ENCODE measurements at regions not wholly inside any gene's neighbourhood (a gene's known extent, or its start where the extent isn't known, plus 50 kb on each side); places are given as distances from the start of the nearest gene placed in this dataset.
A peak's percentile ranks its signal among the peaks of the same experiment; 100 is the strongest.
"Not testable (repeated sequence)": the region's sequence is repeated elsewhere in the genome, so short reads cannot be mapped to it uniquely, and the experiment has no call there.

DNA sequence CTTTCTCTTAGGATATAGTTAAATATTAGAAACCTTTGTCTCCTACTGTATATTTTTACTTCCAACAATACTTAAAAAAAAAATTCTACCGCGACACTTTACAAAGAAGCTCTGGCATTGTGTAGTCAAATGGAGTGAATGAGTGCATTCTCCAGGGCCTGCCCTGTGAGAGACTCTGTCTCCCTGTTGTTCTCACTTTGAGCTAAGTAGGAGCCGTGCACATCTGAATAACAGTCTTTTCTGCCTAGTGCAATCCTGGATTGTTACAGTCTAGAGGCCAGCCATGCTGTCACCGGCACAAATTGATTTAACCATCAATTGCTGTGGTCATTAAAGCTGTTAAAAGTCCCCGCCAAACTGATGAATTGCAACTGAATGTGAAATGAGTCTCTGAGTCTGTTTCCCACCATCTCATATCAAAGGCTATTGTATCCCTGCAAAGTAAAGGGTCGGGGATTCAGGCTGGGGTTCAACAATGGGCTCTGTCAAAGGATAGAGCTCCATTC is 156.0 kb downstream of the RFPL4B start:
- DNase-seq (ENCODE audit: low read depth in 2 of 3, low spot score in 2 of 3): no peak

DNA sequence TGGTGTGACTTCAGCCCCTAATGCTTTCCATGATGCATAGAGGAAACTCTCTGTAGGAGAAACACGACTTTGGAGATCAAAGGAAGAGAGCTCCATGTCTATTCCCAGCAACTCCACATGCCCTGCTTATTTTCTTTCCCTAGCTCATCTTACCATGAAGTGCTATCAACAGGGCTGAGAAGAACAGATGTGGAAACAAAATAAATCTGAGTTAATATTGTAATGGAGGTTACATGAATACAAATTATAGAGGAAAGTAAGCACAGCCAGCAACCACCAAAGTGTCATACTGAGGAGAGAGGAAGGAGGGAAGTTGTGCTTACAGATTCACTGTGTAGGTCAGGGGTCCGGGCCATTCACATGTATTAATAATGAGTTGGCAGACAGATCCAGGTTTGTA is 157.5 kb downstream of the RFPL4B start:
- DNase-seq (ENCODE audit: low read depth in 2 of 3, low spot score in 2 of 3): no peak

DNA sequence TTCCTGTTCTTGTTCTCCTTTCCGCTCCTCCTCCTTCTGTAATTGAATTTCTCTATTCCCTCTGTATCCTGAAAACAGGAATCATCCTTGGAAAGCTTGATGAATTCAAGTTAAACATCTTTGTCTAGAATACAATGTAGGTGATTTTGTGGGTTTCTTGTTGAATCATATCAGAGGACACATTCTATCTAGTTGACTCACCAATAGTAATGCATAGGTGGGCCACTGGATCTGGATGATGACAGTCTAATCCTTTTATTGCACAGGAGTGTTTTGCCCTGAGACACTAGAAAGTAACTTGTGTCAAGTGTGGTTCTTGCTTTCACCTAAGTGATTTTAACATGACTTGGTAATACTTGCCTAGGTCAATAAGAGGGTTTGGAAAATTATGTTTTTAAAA is 164.3 kb downstream of the RFPL4B start:
- no peak for DNase-seq (ENCODE audit: low read depth in 2 of 3, low spot score in 2 of 3)

DNA sequence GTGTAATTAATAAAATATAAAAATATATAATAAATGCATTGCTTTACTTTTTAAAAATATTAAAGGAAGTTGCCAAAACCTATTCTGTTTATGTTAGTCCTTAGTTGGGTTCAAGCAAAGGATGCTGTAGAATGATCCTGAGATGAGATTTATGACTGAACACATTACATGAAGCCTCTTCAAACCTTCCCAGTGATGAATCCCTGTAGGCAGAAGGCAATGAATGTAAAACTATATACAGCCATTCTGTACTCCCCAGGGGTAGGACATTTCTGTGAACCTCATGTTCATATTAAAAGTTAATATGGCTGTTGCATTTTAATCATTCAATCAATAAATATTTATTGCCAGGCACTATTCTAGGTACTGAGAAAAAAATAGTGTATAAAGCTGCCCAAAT is 166.0 kb downstream of the RFPL4B start:
- DNase-seq (ENCODE audit: low read depth in 2 of 3, low spot score in 2 of 3): no peak

DNA sequence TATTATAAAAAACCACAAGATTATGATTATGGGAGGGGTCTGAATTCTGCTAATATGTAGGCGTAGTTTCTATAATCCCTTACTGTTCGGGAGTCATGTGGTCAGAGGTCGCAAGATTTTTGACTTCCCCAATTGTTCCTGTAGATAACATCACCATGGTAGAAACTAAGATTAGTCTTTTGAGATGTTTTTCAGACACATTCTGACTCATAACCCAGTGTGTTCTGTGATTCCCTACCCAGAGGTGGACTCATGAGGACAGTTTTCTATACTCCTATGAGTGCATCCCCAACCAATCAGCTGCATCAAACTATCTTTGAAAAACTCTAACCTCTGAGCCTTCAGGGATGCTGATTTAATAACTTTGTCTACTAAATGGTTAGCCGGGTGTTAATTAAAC is 175.5 kb downstream of the RFPL4B start:
- peak in 2 of 3 donors; percentile 1 to 36 for DNase-seq (ENCODE audit: low read depth in 2 of 3, low spot score in 2 of 3)

DNA sequence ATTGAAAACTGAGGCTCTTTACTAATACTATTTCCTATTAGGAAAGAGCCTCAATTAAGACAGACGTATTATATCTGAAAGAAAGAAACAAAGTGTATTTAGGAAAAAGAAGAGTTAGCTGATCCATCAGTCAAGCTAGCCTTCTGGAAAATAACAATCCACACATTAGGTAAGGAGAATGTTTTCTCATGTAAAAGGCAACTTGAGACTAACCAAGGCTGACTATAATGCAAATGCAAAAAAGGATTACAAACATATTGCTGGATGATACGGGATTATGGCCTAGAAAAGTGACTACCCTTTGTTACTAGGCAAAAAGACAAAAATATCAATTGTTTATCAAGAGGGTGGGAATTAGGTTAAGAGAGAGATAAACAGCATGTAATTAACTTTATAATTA is 176.9 kb downstream of the RFPL4B start:
- no peak for DNase-seq (ENCODE audit: low read depth in 2 of 3, low spot score in 2 of 3)

DNA sequence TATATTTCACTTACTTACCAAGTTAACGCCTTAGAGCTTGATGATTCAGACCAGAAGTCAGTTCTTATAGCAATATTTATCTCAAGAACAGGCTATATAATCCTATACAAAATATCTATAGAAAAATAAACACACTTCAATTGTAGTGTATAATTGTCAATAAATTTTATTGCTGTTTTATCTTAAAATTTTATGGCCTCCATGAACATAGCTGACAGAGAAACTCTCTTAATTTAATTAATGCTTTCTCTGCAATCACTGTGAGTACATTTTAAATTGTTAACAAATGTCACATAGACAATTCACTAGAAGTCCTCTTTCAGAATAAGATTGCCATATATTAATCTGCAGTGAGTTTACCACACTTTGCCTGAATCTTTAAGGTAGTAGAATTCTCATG is 178.6 kb downstream of the RFPL4B start:
- no peak for DNase-seq (ENCODE audit: low read depth in 2 of 3, low spot score in 2 of 3)

DNA sequence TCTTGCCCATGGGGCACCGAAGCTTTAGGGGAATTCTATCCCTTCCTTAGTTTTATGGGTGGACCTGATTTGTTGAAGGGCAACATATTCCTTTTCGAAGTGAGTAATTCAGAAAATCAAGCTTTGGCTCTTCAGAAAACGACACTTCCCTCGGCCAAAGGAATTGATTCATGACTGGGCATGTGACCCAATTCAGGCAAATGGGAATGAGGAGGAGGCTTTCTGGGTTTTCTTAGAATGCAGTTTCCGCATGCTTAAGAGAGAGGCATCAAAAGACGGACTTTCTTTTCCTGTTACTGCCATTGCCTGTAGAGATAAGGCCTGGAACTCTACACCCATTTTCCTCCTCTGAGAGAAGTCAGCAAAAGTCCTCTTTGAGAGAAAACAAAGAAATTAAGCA is 179.5 kb downstream of the RFPL4B start:
- DNase-seq (ENCODE audit: low read depth in 2 of 3, low spot score in 2 of 3): no peak

DNA sequence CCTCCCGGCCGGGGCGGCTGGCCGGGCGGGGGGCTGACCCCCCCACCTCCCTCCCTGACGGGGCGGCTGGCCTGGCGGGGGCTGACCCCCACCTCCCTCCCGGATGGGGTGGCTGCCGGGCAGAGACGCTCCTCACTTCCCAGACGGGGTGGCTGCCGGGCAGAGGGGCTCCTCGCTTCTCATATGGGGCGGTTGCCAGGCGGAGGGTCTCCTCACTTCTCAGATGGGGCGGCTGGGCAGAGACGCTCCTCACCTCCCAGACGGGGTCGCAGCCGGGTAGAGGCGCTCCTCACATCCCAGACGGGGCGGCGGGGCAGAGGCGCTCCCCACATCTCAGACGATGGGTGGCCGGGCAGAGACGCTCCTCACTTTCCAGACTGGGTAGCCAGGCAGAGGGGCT is 181.2 kb downstream of the RFPL4B start:
- DNase-seq (ENCODE audit: low read depth in 2 of 3, low spot score in 2 of 3): not testable (repeated sequence)

DNA sequence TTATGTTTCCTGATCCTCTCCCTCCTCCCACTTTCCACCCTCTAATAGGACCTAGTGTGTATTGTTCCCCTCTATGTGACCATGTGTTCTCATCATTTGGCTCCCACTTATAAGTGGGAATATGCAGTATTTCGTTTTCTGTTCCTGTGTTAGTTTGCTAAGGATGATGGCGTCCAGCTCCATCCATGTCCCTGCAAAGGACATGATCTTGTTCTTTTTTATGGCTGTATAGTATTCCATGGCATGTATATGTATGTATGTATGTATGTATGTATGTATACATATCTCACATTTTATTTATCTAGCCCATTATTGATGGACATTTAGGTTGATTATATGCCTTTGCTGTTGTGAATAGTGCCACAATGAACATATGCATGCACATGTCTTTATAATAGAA is 188.7 kb downstream of the RFPL4B start:
- no peak for DNase-seq (ENCODE audit: low read depth in 2 of 3, low spot score in 2 of 3)

DNA sequence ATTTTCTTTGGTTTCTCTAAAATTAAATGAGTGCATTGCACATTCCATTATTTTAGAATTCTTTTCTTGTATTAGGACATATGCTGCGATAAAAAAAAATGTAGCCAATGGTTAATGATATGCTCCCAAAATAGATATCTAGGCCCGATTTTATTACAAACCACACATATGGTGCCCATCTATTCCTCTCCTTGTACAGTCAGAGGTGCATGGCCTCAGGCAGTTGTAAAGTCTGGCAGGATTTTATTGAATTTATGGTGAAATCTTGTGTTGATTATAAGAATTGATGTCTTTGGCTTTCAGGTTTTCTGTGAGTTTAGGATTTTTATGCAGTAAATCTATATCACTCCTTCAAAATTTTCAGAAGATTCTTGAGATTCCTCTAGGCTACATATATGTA is 192.2 kb downstream of the RFPL4B start:
- no peak for DNase-seq (ENCODE audit: low read depth in 2 of 3, low spot score in 2 of 3)

DNA sequence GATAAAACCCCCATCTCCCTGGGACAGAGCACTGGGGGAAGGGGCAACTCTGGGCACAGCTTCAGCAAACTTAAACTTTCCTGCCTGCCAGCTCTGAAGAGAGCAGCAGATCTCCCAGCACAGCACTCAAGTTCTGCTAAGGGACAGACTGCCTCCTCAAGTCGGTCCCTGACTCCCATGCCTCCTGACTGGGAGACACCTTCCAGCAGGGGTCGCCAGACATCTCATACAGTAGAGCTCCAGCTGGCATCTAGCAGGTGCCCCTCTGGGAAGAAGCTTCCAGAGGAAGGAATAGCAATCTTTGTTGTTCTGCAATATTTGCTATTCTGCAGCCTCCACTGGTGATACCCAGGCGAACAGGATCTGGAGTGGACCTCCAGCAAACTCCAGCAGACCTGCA is 194.7 kb downstream of the RFPL4B start:
- not testable (repeated sequence) for DNase-seq (ENCODE audit: low read depth in 2 of 3, low spot score in 2 of 3)

DNA sequence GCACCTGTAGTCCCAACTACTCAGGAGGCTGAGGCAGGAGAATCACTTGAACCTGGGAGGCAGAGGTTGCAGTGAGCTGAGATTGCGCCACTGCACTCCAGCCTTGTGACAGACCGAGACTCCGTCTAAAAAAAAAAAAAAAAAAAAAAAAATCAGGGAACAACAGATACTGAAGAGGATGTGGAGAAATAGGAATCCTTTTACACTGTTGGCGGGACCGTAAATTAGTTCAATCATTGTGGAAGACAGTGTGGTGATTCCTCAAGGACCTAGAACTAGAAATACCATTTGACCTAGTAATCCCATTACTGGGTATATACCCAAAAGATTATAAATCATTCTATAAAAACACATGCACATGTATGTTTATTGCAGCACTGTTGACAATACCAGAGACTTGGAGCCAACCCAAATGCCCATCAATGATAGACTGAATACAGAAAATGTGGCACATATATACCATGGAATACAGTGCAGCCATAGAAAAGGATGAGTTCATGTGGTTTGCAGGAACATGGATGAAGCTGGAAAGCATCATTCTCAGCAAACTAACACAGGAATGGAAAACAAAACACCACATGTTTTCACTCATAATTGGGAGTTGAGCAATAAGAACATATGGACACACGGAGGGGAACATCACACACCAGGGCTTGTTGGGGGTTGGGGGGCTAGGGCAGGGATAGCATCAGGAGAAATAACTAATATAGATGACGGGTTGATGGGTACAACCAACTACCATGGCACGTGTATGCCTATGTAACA is 200.4 kb downstream of the RFPL4B start:
- DNase-seq (ENCODE audit: low read depth in 2 of 3, low spot score in 2 of 3): not testable (repeated sequence)

DNA sequence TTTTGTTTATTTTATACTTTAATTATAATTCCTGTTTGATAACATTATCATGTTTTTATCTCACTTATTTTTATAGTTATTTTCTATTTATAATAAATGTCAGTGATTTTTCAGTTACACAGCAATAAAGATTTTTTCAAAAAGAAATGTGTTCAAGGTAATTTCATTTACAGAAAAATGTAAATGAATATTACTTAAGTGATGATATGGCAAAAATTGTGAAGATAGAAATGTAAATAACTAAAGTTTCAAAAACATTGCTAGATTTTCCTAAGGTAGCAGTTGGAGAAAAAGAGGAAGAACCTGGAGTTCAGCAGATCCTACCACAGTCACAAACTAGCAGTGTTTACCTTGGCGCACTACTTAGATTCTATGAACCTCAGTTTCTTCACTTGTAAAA is 202.6 kb downstream of the RFPL4B start:
- DNase-seq (ENCODE audit: low read depth in 2 of 3, low spot score in 2 of 3): no peak

DNA sequence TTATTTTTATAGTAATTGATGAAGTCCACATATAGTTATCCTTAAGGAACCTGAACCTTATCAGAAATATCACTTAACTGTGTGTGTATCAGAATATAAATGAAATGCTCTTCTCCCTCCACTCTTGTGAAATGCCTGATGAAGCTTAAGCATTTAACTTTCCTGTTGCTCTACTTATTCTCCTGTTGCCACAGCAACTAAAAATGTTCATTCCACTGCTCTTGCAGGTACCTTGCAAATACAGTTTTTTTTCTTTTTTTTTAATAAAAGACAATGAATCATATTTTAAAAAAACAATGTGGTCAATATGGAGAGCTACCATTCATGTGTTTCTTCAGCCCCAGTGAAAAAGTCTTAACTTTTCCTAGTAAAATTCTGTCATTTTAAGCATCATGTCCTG is 210.3 kb downstream of the RFPL4B start:
- no peak for DNase-seq (ENCODE audit: low read depth in 2 of 3, low spot score in 2 of 3)

DNA sequence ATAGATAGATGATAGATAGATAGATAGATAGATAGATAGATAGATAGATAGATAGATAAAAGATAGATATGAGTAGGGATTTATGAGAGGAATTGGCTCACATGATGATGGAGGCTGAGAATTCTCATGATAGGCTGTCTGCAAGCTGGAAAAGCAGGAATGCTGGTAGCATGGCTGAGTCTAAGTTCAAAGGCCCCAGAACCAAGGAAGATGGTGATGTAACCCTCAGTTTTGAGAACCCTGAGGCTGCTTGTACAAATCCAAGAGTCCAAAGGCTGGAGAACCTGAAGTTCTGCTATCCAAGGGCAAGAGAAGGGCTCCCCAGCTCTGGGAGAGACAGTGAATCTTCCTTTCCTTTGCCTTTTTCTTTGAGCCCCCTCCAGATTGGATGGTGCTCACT is 210.8 kb downstream of the RFPL4B start:
- DNase-seq (ENCODE audit: low read depth in 2 of 3, low spot score in 2 of 3): no peak

DNA sequence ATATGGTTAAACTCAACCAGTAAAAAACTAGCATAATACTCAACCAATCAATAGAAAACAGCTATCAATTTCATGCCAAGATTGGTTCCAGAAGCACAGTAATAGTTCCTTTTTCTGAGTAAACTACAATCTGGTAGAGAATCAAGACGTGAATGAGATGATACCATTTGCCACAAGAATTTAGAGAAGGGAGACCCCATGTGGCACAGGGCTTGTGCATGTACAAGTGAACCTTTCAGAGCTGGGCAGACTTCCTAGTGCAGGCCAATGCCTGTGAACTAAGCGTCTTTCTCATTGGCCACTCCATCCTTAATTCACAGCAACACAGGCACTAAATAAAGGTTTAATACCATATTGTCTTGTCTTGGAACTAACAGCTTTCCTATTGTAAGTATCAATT is 213.5 kb downstream of the RFPL4B start:
- DNase-seq (ENCODE audit: low read depth in 2 of 3, low spot score in 2 of 3): no peak

DNA sequence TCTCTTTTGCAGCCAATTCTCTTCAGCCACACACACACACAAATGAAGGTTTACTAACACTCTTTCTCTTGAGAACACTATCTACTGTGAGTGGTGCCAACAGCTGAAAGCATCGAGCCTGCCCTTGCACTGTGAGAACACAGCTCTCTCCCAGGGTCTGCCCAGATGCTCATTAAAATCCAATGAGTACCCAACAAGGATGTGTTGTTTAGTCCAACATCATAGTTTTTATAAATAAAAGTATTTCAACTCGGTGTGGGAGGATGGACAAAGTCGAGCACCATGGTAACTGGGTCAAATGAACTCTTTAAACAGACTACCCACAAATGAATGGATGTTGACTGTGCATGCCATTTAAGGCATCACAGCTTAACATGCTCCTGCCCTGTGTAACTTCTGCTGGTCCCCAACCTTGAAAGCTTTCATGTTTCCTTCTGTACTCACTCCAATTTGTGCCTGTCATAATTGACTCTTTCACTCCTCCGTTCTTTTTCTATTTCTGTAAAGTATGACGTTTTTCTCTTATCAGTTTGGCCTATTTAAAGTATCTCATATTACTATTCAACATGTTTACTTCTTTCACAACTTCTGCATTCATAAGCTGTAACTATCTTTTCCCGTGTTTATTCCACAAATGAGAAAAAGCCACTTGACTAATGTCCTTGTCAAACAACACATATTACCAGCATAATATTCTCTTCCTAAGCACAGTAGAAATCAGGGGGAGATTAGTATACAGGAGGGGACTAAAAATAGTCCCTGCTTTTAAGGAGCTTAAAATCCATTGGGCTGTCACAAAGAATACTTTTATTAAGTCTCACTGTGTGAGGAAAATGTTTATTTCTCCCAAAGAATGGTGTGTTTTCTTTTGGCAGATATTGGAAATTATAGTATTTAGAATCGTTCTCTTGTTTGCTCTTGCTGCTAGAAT is 215.4 kb downstream of the RFPL4B start:
- no peak for DNase-seq (ENCODE audit: low read depth in 2 of 3, low spot score in 2 of 3)

DNA sequence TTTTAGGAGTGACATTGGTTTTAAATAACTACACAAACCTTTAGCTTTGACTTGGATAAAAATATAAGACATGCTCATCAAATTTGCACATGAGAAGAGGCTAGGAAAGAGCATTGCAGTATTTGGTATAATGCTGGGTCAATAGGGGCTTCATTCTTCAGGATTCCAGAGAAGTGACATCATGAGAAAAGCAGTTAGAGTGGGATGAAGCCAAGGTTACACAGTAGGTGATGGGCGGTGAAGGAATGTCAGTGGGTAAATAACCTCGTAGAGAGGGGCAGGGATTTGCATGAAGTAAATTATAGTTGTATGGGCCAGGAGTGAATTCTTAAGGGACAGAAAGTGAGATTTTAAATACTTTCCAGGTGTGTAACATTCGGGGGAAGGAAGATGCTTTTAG is 216.2 kb downstream of the RFPL4B start:
- no peak for DNase-seq (ENCODE audit: low read depth in 2 of 3, low spot score in 2 of 3)

DNA sequence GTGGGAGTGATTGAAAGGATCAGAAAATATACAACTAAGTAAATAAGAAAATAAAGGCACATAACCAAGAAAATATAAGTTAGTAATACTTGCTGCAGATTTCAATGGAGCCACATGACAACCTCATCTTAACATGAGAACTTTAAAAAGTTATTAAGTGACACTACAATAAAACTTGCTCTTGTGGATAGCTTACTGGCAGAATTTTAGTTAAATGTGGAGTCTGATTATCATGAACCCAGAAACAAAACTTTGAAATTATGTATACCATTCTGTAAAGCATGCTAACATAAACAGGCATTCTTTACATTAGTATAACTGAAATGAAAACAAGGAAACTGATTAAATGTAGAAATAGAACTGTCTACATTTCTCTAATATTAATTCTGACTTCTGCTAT is 220.9 kb downstream of the RFPL4B start:
- DNase-seq (ENCODE audit: low read depth in 2 of 3, low spot score in 2 of 3): no peak

DNA sequence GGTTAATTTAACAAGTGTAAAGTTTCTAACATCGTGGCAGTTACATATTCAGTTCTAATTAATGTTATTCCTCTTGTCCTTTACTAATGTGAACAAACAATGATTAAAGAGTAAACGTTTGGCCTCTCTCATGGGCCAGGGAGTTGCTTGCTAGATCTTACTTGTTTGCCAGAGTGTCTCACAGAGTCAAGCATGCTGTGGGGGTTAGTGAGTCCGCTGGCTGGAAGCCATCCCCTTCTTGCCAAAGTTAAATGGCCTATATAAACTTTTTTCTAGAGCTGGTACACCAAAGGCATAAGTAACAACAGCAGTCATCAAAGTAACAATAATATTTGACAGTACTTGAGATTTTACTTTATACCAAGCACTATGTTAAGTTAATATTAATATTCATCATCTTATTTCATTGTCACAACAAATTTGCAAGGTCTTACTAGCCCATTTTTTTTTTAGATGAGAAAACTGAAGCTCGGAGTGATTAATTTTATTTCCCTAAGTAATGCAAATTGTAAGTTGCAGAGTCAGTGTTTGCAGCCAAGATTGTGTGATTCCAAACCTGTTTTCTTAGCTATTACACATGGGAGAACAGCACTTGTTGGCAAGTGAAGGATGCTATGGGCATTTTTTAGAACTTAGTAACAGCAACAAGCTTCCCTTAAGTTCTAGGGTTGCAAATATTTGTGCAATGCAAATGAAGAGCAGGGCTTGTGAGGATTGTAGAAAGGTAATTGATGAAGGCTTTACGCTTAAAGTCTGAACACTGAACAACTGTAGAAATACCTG is 224.5 kb downstream of the RFPL4B start:
- DNase-seq (ENCODE audit: low read depth in 2 of 3, low spot score in 2 of 3): no peak
